Activated T-helper 1 cell treated with anti-CD3 and anti-CD28 coated beads, Interleukin-2, amount 50 U/mL, for 16 hours (primary cell): ENCODE measurements at regions not wholly inside any gene's neighbourhood (a gene's known extent, or its start where the extent isn't known, plus 50 kb on each side); places are given as distances from the start of the nearest gene placed in this dataset.

Source experiments
- DNase-seq, 2 donors: peaks; one replicate each; pipeline ENCODE4 v3.0.0-alpha.2; 2020; ENCODE audit warnings: low read depth in 1 of 2, low spot score in 1 of 2

DNA sequence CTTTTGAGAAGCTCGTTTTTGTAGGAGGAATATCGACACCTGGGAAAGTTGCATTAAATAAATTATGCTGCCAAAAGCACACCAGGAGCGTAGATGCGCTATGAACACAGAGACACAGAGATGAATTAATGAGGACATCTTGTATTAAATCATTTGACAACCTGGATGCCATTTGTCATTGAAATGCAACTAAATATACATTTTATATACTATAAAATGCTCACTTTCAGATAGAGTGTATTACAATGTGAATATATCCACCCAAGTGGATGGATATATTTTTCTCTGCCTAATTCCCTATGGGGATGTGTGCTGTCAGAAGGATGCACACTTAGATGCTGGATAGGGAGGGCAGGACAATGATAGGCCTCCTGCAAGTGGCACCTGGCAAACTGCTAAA, 426.2 kb downstream of the RIT2 start:
- no peak for DNase-seq
